ENCODE measurements at regions not wholly inside any gene's neighbourhood (a gene's known extent, or its start where the extent isn't known, plus 50 kb on each side); places are given as distances from the start of the nearest gene placed in this dataset.

DNA sequence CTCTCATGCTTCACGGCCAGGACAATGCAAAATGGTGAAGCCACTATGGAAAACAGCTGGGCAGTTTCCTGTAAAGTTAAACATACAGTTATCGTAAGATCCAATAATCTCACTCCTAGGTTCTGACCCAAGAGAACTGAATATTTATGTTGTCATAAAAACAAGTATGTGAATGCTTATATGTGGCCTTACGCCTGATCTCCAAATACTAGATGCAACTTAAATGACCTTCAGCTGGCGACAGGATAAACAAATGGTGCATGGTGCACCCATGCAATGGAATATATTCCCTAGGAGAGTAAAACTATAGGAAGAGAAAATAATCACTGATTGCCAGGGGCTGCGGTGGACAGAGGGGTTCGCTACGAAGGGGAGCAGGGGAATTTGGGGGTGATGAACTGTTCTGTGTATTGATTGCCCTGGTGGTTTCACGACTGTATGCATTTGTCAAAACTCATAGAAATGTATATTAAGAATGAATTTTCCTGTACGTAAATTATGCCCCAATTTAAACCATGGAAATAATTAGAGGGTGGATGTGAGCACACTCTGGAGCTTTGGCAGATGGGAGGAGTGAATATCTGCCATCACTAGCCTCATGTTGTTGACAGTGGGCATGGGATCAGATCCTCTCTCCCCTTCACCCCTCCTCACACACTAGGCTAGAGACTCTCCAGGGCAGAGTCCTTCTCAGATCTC, 100.8 kb upstream of the MYCN start:
- TF ChIP-seq, protein P1, sequence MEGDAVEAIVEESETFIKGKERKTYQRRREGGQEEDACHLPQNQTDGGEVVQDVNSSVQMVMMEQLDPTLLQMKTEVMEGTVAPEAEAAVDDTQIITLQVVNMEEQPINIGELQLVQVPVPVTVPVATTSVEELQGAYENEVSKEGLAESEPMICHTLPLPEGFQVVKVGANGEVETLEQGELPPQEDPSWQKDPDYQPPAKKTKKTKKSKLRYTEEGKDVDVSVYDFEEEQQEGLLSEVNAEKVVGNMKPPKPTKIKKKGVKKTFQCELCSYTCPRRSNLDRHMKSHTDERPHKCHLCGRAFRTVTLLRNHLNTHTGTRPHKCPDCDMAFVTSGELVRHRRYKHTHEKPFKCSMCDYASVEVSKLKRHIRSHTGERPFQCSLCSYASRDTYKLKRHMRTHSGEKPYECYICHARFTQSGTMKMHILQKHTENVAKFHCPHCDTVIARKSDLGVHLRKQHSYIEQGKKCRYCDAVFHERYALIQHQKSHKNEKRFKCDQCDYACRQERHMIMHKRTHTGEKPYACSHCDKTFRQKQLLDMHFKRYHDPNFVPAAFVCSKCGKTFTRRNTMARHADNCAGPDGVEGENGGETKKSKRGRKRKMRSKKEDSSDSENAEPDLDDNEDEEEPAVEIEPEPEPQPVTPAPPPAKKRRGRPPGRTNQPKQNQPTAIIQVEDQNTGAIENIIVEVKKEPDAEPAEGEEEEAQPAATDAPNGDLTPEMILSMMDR (IDR thresholded peaks at IDR 0.05): no peak
- TF ChIP-seq, protein P2, sequence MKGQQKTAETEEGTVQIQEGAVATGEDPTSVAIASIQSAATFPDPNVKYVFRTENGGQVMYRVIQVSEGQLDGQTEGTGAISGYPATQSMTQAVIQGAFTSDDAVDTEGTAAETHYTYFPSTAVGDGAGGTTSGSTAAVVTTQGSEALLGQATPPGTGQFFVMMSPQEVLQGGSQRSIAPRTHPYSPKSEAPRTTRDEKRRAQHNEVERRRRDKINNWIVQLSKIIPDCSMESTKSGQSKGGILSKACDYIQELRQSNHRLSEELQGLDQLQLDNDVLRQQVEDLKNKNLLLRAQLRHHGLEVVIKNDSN (CRISPR knock-in tag; IDR thresholded peaks at IDR 0.05): no peak
- no peak for TF ChIP-seq ZNF425 (CRISPR knock-in tag; conservative IDR thresholded peaks at IDR 0.05)
- TF ChIP-seq RELA (CRISPR knock-in tag; IDR thresholded peaks at IDR 0.05; ENCODE audit: borderline replicate concordance): no peak
- TF ChIP-seq, protein P3, sequence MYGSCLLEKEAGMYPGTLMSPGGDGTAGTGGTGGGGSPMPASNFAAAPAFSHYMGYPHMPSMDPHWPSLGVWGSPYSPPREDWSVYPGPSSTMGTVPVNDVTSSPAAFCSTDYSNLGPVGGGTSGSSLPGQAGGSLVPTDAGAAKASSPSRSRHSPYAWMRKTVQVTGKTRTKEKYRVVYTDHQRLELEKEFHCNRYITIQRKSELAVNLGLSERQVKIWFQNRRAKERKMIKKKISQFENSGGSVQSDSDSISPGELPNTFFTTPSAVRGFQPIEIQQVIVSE (CRISPR knock-in tag; IDR thresholded peaks at IDR 0.05; ENCODE audit: borderline replicate concordance): no peak
- TF ChIP-seq TEAD4 (CRISPR knock-in tag; IDR thresholded peaks at IDR 0.05): no peak
- TF ChIP-seq, protein P4, sequence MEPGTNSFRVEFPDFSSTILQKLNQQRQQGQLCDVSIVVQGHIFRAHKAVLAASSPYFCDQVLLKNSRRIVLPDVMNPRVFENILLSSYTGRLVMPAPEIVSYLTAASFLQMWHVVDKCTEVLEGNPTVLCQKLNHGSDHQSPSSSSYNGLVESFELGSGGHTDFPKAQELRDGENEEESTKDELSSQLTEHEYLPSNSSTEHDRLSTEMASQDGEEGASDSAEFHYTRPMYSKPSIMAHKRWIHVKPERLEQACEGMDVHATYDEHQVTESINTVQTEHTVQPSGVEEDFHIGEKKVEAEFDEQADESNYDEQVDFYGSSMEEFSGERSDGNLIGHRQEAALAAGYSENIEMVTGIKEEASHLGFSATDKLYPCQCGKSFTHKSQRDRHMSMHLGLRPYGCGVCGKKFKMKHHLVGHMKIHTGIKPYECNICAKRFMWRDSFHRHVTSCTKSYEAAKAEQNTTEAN (CRISPR knock-in tag; IDR thresholded peaks at IDR 0.05): no peak
- TF ChIP-seq, protein P5, sequence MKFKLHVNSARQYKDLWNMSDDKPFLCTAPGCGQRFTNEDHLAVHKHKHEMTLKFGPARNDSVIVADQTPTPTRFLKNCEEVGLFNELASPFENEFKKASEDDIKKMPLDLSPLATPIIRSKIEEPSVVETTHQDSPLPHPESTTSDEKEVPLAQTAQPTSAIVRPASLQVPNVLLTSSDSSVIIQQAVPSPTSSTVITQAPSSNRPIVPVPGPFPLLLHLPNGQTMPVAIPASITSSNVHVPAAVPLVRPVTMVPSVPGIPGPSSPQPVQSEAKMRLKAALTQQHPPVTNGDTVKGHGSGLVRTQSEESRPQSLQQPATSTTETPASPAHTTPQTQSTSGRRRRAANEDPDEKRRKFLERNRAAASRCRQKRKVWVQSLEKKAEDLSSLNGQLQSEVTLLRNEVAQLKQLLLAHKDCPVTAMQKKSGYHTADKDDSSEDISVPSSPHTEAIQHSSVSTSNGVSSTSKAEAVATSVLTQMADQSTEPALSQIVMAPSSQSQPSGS (CRISPR knock-in tag; IDR thresholded peaks at IDR 0.05; ENCODE audit: borderline replicate concordance, low read depth): no peak
- no peak for TF ChIP-seq E2F5 (CRISPR knock-in tag; IDR thresholded peaks at IDR 0.05)
- TF ChIP-seq, protein P6, sequence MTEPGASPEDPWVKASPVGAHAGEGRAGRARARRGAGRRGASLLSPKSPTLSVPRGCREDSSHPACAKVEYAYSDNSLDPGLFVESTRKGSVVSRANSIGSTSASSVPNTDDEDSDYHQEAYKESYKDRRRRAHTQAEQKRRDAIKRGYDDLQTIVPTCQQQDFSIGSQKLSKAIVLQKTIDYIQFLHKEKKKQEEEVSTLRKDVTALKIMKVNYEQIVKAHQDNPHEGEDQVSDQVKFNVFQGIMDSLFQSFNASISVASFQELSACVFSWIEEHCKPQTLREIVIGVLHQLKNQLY (CRISPR knock-in tag; IDR thresholded peaks at IDR 0.05): no peak
